A549 (cell line): ENCODE measurements at regions not wholly inside any gene's neighbourhood (a gene's known extent, or its start where the extent isn't known, plus 50 kb on each side); places are given as distances from the start of the nearest gene placed in this dataset.

Experiments used
- CHD2 ChIP-seq: fragments of 150-350 bp; IDR thresholded peaks from 2 replicates; pipeline ENCODE4 v1.6.1; 2014; ENCODE audit warnings: low read length; ENCODE audit not compliant: partially characterized antibody
- HOXA7 ChIP-seq: fragments of 250-450 bp; sonication (Bioruptor Pico); IDR thresholded peaks from 2 replicates; pipeline ENCODE4 v1.5.0; 2020; ENCODE audit warnings: mild to moderate bottlenecking, moderate library complexity
- JUN ChIP-seq, 2 experiments: fragments of >200 bp; sonication (Bioruptor Twin); formaldehyde crosslinking; IDR thresholded peaks; 2 replicates in 1 of 2; 3 replicates in 1 of 2; pipeline ENCODE4 v1.6.1; 2016 to 2017
- MAFK ChIP-seq: fragments of 450-650 bp; IDR thresholded peaks from 2 replicates; pipeline ENCODE4 v1.6.1; 2014; ENCODE audit not compliant: partially characterized antibody
- PHF8 ChIP-seq: fragments of 200-600 bp; sonication (generic); IDR thresholded peaks from 2 replicates; pipeline ENCODE4 v1.6.1; 2016; ENCODE audit warnings: low read depth, mild to moderate bottlenecking, antibody characterized with exemption, moderate library complexity, borderline replicate concordance
- POLR2A ChIP-seq: IDR thresholded peaks from 2 replicates; pipeline ENCODE4 v1.6.1; 2012; ENCODE audit warnings: mild to moderate bottlenecking, low read length
- TF ChIP-seq, protein P1 (sequence below): fragments of >200 bp; sonication (Bioruptor Twin); formaldehyde crosslinking; IDR thresholded peaks from 3 replicates; pipeline ENCODE4 v1.5.1; 2016

GRCh38 chr10:78702186-78702585, 366.6 kb upstream of the ZMIZ1 start:
- TF ChIP-seq, protein P1, sequence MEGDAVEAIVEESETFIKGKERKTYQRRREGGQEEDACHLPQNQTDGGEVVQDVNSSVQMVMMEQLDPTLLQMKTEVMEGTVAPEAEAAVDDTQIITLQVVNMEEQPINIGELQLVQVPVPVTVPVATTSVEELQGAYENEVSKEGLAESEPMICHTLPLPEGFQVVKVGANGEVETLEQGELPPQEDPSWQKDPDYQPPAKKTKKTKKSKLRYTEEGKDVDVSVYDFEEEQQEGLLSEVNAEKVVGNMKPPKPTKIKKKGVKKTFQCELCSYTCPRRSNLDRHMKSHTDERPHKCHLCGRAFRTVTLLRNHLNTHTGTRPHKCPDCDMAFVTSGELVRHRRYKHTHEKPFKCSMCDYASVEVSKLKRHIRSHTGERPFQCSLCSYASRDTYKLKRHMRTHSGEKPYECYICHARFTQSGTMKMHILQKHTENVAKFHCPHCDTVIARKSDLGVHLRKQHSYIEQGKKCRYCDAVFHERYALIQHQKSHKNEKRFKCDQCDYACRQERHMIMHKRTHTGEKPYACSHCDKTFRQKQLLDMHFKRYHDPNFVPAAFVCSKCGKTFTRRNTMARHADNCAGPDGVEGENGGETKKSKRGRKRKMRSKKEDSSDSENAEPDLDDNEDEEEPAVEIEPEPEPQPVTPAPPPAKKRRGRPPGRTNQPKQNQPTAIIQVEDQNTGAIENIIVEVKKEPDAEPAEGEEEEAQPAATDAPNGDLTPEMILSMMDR, result no peak
- TF ChIP-seq MAFK, result no peak
- TF ChIP-seq POLR2A, result no peak
- TF ChIP-seq JUN (IDR thresholded peaks at IDR 0.05), result no peak
- no peak for TF ChIP-seq PHF8
- TF ChIP-seq CHD2, result no peak
- no peak for TF ChIP-seq HOXA7 (CRISPR knock-in tag)
